WTC11 (cell line): ENCODE measurements at regions not wholly inside any gene's neighbourhood (a gene's known extent, or its start where the extent isn't known, plus 50 kb on each side); places are given as distances from the start of the nearest gene placed in this dataset.

Source experiments
- AR ChIP-seq: fragments of 250-450 bp; sonication (Bioruptor Pico); IDR thresholded peaks from 2 replicates; pipeline ENCODE4 v1.9.0; 2021; ENCODE audit warnings: mild to moderate bottlenecking
- ATF2 ChIP-seq: sonication (generic); formaldehyde crosslinking; IDR thresholded peaks from 2 replicates; pipeline ENCODE4 v1.8.1; 2022; ENCODE audit warnings: low read depth, missing genetic modification reagents, borderline replicate concordance
- CREM ChIP-seq: sonication (generic); formaldehyde crosslinking; IDR thresholded peaks from 2 replicates; pipeline ENCODE4 v1.8.1; 2022; ENCODE audit warnings: mild to moderate bottlenecking, missing genetic modification reagents, moderate library complexity
- CTCF ChIP-seq: fragments of 200-600 bp; IDR thresholded peaks from 2 replicates; pipeline ENCODE4 v1.8.0; 2022; ENCODE audit warnings: antibody characterized with exemption
- E2F1 ChIP-seq: sonication (generic); formaldehyde crosslinking; IDR thresholded peaks from 2 replicates; pipeline ENCODE4 v1.8.0; 2022; ENCODE audit warnings: mild to moderate bottlenecking, missing genetic modification reagents
- E2F5 ChIP-seq: sonication (generic); formaldehyde crosslinking; IDR thresholded peaks from 2 replicates; pipeline ENCODE4 v1.8.1; 2022; ENCODE audit warnings: mild to moderate bottlenecking, moderate library complexity, missing genetic modification reagents
- EMX1 ChIP-seq: fragments of 250-450 bp; sonication (Bioruptor Pico); IDR thresholded peaks from 2 replicates; pipeline ENCODE4 v1.8.0; 2021; ENCODE audit warnings: mild to moderate bottlenecking
- MAX ChIP-seq: sonication (generic); formaldehyde crosslinking; IDR thresholded peaks from 2 replicates; pipeline ENCODE4 v1.8.0; 2022; ENCODE audit warnings: mild to moderate bottlenecking, missing genetic modification reagents
- RELA ChIP-seq: sonication (generic); formaldehyde crosslinking; IDR thresholded peaks from 2 replicates; pipeline ENCODE4 v1.8.1; 2022; ENCODE audit warnings: missing genetic modification reagents, mild to moderate bottlenecking, borderline replicate concordance
- USF2 ChIP-seq: sonication (generic); formaldehyde crosslinking; IDR thresholded peaks from 2 replicates; pipeline ENCODE4 v1.8.1; 2023; ENCODE audit warnings: mild to moderate bottlenecking, missing genetic modification reagents, moderate library complexity
- ZBTB21 ChIP-seq: sonication (generic); formaldehyde crosslinking; IDR thresholded peaks from 2 replicates; pipeline ENCODE4 v1.8.1; 2023; ENCODE audit warnings: mild to moderate bottlenecking, missing genetic modification reagents, borderline replicate concordance
- ZNF121 ChIP-seq: sonication (generic); formaldehyde crosslinking; IDR thresholded peaks from 2 replicates; pipeline ENCODE4 v1.8.0; 2023; ENCODE audit warnings: missing genetic modification reagents

GRCh38 chr13:112012016-112012704 is 54.8 kb upstream of the SOX1 start:
- no peak for TF ChIP-seq CTCF
- TF ChIP-seq MAX (CRISPR knock-in tag) = no peak
- no peak for TF ChIP-seq RELA (CRISPR knock-in tag)
- no peak for TF ChIP-seq USF2 (CRISPR knock-in tag)
- no peak for TF ChIP-seq CREM (CRISPR knock-in tag)
- no peak for TF ChIP-seq ATF2 (CRISPR knock-in tag)
- TF ChIP-seq E2F1 (CRISPR knock-in tag) = no peak
- no peak for TF ChIP-seq ZNF121
- TF ChIP-seq ZBTB21 = no peak
- TF ChIP-seq AR (CRISPR knock-in tag) = no peak
- TF ChIP-seq E2F5 (CRISPR knock-in tag) = no peak
- no peak for TF ChIP-seq EMX1 (CRISPR knock-in tag)
